Fibroblast of lung (primary cell): ENCODE measurements at regions not wholly inside any gene's neighbourhood (a gene's known extent, or its start where the extent isn't known, plus 50 kb on each side); places are given as distances from the start of the nearest gene placed in this dataset.

Experiments used
- DNase-seq, 2 donors: peaks; one replicate each; pipeline versions ENCODE4 v3.0.0 to v3.0.0-alpha.2; 2010; ENCODE audit warnings: low read depth in 2 of 2
- H2AFZ ChIP-seq: 2 replicates; pipeline ENCODE4 v1.5.1; 2012; ENCODE audit warnings: low read length, control low read depth, inconsistent platforms
- H3K27ac ChIP-seq: 2 replicates; pipeline ENCODE4 v1.5.1; 2011; ENCODE audit warnings: low read length, control low read depth; ENCODE audit not compliant: insufficient read depth
- H3K27me3 ChIP-seq: 2 replicates; pipeline ENCODE4 v1.5.1; 2011; ENCODE audit warnings: mild to moderate bottlenecking, low read length; ENCODE audit not compliant: control insufficient read depth, insufficient read depth
- H3K36me3 ChIP-seq: 2 replicates; pipeline ENCODE4 v1.5.1; 2011; ENCODE audit warnings: low read length; ENCODE audit not compliant: control insufficient read depth, insufficient read depth
- H3K4me1 ChIP-seq: 2 replicates; pipeline ENCODE4 v1.5.1; 2011; ENCODE audit warnings: low read length; ENCODE audit not compliant: control insufficient read depth, insufficient read depth; ENCODE audit errors: extremely low read depth
- H3K4me2 ChIP-seq: 2 replicates; pipeline ENCODE4 v1.5.1; 2011; ENCODE audit warnings: low read length, control low read depth; ENCODE audit not compliant: insufficient read depth; ENCODE audit errors: extremely low read depth
- H3K4me3 ChIP-seq, 4 experiments: fragments of 200-600 bp in 1 of 4; sonication (generic) in 1 of 4; replicated peaks in 1 of 4; 2 replicates each; pipeline ENCODE4 v1.5.1; 2011 to 2016; ENCODE audit warnings: low read length in 4 of 4, low read depth in 3 of 4, mild to moderate bottlenecking in 3 of 4, control low read depth in 2 of 4, inconsistent platforms in 1 of 4, mixed read lengths in 1 of 4; ENCODE audit not compliant: insufficient read depth in 1 of 4; ENCODE audit errors: control extremely low read depth in 1 of 4
- H3K79me2 ChIP-seq: 2 replicates; pipeline ENCODE4 v1.5.1; 2012; ENCODE audit warnings: mild to moderate bottlenecking, low read length, inconsistent platforms; ENCODE audit not compliant: control insufficient read depth, insufficient read depth
- H3K9ac ChIP-seq: 2 replicates; pipeline ENCODE4 v1.5.1; 2011; ENCODE audit warnings: mild to moderate bottlenecking, low read length, control low read depth; ENCODE audit not compliant: insufficient read depth
- H3K9me3 ChIP-seq: 2 replicates; pipeline ENCODE4 v1.5.1; 2012; ENCODE audit warnings: low read depth, low read length; ENCODE audit not compliant: control insufficient read depth, insufficient read depth
- H4K20me1 ChIP-seq: 2 replicates; pipeline ENCODE4 v1.5.1; 2011; ENCODE audit warnings: low read length; ENCODE audit not compliant: control insufficient read depth, insufficient read depth; ENCODE audit errors: extremely low read depth
- EZH2 ChIP-seq: IDR thresholded peaks from 2 replicates; pipeline ENCODE4 v1.5.1; 2012; ENCODE audit warnings: low read length, control low read depth, mild to moderate bottlenecking; ENCODE audit errors: missing control alignments
- TF ChIP-seq, protein P1 (sequence below), 2 donors: IDR thresholded peaks in 1 of 2; conservative IDR thresholded peaks in 1 of 2; 1 replicate in 1 of 2; 2 replicates in 1 of 2; pipeline ENCODE4 v1.5.1; 2011 to 2012; ENCODE audit warnings: low read length in 2 of 2, control low read depth in 1 of 2, inconsistent platforms in 1 of 2, low read depth in 1 of 2, mild to moderate bottlenecking in 1 of 2

DNA sequence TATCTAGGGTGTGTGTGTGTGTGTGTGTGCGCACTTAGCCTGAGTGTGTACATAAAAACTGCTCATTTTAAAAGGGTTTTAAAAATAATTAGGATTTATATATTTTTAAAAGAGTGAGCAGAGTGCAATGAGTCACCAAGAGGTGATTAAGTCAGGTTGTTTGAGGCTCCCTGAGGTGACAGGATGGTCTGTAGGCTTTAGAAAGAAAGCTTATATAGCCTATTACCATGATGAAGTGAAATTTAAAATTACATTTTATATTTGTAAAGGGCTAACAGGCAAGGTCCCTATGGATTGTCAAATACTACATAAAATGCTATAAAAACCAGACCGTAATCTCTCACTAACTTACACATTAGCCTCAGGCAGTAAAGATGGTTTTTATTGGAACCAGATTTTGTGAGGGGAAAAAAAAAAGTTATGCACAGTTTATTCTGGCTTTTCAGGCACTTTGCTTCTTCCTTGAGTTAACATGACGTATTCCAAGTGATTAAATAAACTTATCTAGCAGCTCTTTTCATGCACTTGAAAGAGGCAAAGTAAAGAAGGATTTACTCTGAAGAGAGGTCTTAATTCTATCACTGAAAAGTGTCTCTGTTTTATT lies 711.7 kb upstream of the PTBP2 start:
- H2AFZ ChIP-seq = no peak overlapping the region
- DNase-seq = no peak
- H3K27ac ChIP-seq = no peak overlapping the region

DNA sequence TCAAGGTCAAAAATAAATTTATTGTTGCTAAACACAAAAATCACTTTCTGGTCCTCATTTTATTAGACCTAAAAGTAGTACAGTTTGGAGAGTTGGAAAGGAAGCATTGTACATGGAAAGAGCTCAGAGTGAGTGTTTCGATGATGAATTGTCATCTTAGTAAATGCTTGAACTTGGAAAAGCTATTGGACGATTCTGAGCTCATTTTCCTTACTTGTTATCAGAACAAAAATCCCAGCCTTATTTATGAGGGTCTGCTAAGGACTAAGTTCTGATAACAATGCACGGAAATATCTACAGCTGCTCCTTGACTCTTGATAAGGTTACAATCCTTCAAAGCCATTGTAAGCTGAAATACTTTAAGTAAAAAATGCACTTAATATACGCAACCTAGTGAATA lies 710.0 kb upstream of the PTBP2 start:
- Histone ChIP-seq H3K9me3 (no peaks in the 10 kb centered on the region), H2AFZ (no peak overlapping the region), H4K20me1 (no peaks in the 10 kb centered on the region), H3K79me2 (no peaks in the 10 kb centered on the region), H3K9ac (no peak overlapping the region), H3K4me1 (no peaks in the 10 kb centered on the region), H3K4me3 (no peak overlapping the region), H3K27me3 (no peaks in the 10 kb centered on the region), H3K4me2 (no peak overlapping the region), H3K27ac (no peak overlapping the region), H3K36me3 (no peaks in the 10 kb centered on the region)
- TF ChIP-seq, protein P1, sequence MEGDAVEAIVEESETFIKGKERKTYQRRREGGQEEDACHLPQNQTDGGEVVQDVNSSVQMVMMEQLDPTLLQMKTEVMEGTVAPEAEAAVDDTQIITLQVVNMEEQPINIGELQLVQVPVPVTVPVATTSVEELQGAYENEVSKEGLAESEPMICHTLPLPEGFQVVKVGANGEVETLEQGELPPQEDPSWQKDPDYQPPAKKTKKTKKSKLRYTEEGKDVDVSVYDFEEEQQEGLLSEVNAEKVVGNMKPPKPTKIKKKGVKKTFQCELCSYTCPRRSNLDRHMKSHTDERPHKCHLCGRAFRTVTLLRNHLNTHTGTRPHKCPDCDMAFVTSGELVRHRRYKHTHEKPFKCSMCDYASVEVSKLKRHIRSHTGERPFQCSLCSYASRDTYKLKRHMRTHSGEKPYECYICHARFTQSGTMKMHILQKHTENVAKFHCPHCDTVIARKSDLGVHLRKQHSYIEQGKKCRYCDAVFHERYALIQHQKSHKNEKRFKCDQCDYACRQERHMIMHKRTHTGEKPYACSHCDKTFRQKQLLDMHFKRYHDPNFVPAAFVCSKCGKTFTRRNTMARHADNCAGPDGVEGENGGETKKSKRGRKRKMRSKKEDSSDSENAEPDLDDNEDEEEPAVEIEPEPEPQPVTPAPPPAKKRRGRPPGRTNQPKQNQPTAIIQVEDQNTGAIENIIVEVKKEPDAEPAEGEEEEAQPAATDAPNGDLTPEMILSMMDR (conservative IDR thresholded peaks at IDR 0.05 in 1 of 2, IDR thresholded peaks at IDR 0.05 in 1 of 2; ENCODE audit: low read depth in 1 of 2, low read length in 2 of 2) = no peak
- no peak for TF ChIP-seq EZH2
- no peak for DNase-seq

More for the DNA sequence above, 711.7 kb upstream of the PTBP2 start:
- H3K4me2 ChIP-seq = no peak overlapping the region
- no peak overlapping the region for H3K4me3 ChIP-seq
- no peaks in the 10 kb centered on the region for H3K9me3 ChIP-seq
- H4K20me1 ChIP-seq = no peaks in the 10 kb centered on the region
- no peaks in the 10 kb centered on the region for H3K36me3 ChIP-seq
- no peaks in the 10 kb centered on the region for H3K4me1 ChIP-seq
- H3K79me2 ChIP-seq = no peaks in the 10 kb centered on the region
- H3K27me3 ChIP-seq = no peaks in the 10 kb centered on the region
- TF ChIP-seq EZH2 = no peak
- TF ChIP-seq, protein P1 (conservative IDR thresholded peaks at IDR 0.05 in 1 of 2, IDR thresholded peaks at IDR 0.05 in 1 of 2; ENCODE audit: low read depth in 1 of 2, low read length in 2 of 2) = no peak
- H3K9ac ChIP-seq = no peak overlapping the region

DNA sequence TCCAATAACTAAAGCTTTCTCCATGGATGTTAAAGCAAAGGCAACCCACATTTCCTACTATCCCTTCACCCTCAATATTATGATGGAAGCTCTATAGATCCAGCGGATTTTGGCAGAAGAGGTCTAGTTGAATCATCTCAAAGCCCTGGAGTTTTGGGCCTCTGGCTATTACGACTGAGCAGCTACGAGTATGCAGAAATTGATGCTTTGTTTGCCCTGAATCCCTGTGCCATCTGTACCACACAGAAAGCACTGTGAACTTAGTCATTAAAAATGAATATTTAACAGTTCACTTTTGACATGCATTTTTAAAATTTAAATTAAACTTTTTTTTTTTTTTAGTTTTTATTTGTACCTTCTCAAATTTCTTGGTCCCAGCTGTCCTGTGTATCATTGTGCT lies 705.4 kb upstream of the PTBP2 start:
- no peak overlapping the region for H3K4me3 ChIP-seq
- H3K27me3 ChIP-seq = no peaks in the 10 kb centered on the region
- H3K9me3 ChIP-seq = no peaks in the 10 kb centered on the region
- H3K36me3 ChIP-seq = no peaks in the 10 kb centered on the region
- no peaks in the 10 kb centered on the region for H4K20me1 ChIP-seq
- no peaks in the 10 kb centered on the region for H3K4me1 ChIP-seq
- TF ChIP-seq, protein P1 (conservative IDR thresholded peaks at IDR 0.05 in 1 of 2, IDR thresholded peaks at IDR 0.05 in 1 of 2; ENCODE audit: low read depth in 1 of 2, low read length in 2 of 2) = no peak
- TF ChIP-seq EZH2 = no peak
- H3K4me2 ChIP-seq = no peak overlapping the region
- no peak overlapping the region for H3K27ac ChIP-seq
- DNase-seq = no peak
- no peak overlapping the region for H2AFZ ChIP-seq
- H3K9ac ChIP-seq = no peak overlapping the region
- no peaks in the 10 kb centered on the region for H3K79me2 ChIP-seq
